ENCODE measurements at regions not wholly inside any gene's neighbourhood (a gene's known extent, or its start where the extent isn't known, plus 50 kb on each side); places are given as distances from the start of the nearest gene placed in this dataset.

DNA sequence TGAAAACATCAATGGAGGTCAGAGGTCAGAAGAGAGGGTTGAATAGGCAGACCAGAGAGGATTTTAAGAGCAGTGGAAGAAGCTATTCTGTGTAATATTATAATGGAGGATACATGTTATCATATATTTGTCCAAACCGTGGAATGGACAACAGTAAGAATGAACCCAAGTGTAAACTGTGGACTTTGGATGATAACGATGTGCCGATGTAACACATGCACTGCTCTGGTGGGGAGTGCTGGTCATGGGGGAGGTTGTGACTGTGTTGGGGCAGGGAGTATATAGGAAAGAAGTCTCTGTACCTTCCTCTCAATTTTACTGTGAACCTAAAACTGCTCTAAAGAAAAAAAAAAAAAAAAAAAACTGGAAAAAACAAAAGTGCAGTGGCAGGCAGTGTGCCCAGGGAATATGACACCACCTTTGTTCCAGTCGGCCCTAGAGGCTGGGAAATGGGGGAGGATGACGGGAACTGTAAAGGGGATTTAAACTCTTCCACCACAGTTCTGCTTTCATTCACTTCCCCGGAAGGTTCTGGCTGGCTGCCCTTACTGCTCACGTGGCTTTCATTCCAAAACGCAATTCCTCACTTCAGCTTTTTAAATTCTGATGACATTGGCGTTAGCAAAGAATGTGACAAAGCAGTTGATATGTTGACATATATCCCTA, 113.7 kb upstream of the ANKRD1 start:
- FAIRE-seq (no peak), DNase-seq (peak; percentile 67 to 92 (median 86))
- Histone ChIP-seq H3K4me3 (ENCODE audit: low read length in 3 of 3) (peak overlapping the region in 1 of 3 donors; percentile 14), H3K9me3 (ENCODE audit: control insufficient read depth in 2 of 3, insufficient read depth in 1 of 3, low read length in 3 of 3) (no peaks in the 10 kb centered on the region), H3K4me1 (ENCODE audit: control insufficient read depth in 2 of 3, insufficient read depth in 2 of 3, low read depth in 1 of 3, low read length in 3 of 3) (peaks cover 0 to 4% (median 0%) of the 10 kb centered on the region in 3 donors), H3K36me3 (ENCODE audit: control insufficient read depth in 2 of 3, insufficient read depth in 3 of 3, low read length in 3 of 3) (no peaks in the 10 kb centered on the region), H3K27ac (ENCODE audit: low read depth in 2 of 2, low read length in 2 of 2) (no peak overlapping the region), H3K27me3 (ENCODE audit: control insufficient read depth, insufficient read depth, low read length) (no peaks in the 10 kb centered on the region), H3K9ac (ENCODE audit: low read length in 3 of 3) (no peak overlapping the region)
- intact Hi-C loops (cut with DNase I), result no loop called here
- TF ChIP-seq, protein P1, sequence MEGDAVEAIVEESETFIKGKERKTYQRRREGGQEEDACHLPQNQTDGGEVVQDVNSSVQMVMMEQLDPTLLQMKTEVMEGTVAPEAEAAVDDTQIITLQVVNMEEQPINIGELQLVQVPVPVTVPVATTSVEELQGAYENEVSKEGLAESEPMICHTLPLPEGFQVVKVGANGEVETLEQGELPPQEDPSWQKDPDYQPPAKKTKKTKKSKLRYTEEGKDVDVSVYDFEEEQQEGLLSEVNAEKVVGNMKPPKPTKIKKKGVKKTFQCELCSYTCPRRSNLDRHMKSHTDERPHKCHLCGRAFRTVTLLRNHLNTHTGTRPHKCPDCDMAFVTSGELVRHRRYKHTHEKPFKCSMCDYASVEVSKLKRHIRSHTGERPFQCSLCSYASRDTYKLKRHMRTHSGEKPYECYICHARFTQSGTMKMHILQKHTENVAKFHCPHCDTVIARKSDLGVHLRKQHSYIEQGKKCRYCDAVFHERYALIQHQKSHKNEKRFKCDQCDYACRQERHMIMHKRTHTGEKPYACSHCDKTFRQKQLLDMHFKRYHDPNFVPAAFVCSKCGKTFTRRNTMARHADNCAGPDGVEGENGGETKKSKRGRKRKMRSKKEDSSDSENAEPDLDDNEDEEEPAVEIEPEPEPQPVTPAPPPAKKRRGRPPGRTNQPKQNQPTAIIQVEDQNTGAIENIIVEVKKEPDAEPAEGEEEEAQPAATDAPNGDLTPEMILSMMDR (IDR thresholded peaks at IDR 0.05; ENCODE audit: borderline replicate concordance, extremely low read depth, insufficient read depth), result no peak

GRCh38 chr10:91035650-91036292, 114.9 kb upstream of the ANKRD1 start:
- intact Hi-C loops (cut with DNase I), result no loop called here
- TF ChIP-seq, protein P1 (IDR thresholded peaks at IDR 0.05; ENCODE audit: borderline replicate concordance, extremely low read depth, insufficient read depth), result no peak
- FAIRE-seq (no peak), DNase-seq (no peak)
- H3K4me3 ChIP-seq (ENCODE audit: low read length in 3 of 3), result no peak overlapping the region
- no peak overlapping the region for H3K9ac ChIP-seq (ENCODE audit: low read length in 3 of 3)
- no peaks in the 10 kb centered on the region for H3K36me3 ChIP-seq (ENCODE audit: control insufficient read depth in 2 of 3, insufficient read depth in 3 of 3, low read length in 3 of 3)
- no peaks in the 10 kb centered on the region for H3K27me3 ChIP-seq (ENCODE audit: control insufficient read depth, insufficient read depth, low read length)
- H3K27ac ChIP-seq (ENCODE audit: low read depth in 2 of 2, low read length in 2 of 2), result no peak overlapping the region
- no peaks in the 10 kb centered on the region for H3K9me3 ChIP-seq (ENCODE audit: control insufficient read depth in 2 of 3, insufficient read depth in 1 of 3, low read length in 3 of 3)
- H3K4me1 ChIP-seq (ENCODE audit: control insufficient read depth in 2 of 3, insufficient read depth in 2 of 3, low read depth in 1 of 3, low read length in 3 of 3), result peaks cover 0 to 4% (median 0%) of the 10 kb centered on the region in 3 donors

DNA sequence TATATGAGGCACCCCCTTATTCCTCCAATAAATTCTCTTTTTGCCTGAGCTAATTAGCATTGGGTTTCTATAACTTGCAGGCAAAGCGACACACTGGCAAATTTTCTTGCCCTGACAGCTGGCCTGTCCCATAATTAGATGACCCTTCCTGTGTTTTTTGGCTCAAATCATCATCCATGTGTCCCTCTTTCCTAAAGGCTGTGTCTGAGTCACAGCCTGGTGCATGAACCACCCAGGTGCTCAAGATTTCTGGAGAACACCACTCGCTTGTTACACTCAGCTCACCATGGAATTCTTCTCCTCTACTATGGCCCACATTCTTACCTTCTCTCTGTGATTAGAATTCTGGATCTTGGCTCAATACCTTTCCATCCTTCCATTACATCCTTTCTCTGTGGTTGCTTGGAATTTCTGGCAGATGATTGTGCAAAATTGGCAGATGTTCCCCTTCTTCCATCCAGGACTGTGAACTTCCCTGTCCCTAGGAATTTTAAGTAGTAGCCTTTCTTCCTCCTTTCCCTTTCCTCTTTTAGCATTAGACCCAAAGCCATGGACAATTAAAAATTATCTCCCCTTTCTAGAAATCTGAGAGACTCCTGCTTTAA, 116.0 kb upstream of the ANKRD1 start:
- Histone ChIP-seq H3K9ac (ENCODE audit: low read length in 3 of 3) (no peak overlapping the region), H3K4me1 (ENCODE audit: control insufficient read depth in 2 of 3, insufficient read depth in 2 of 3, low read depth in 1 of 3, low read length in 3 of 3) (peaks cover 0 to 4% (median 0%) of the 10 kb centered on the region in 3 donors), H3K4me3 (ENCODE audit: low read length in 3 of 3) (no peak overlapping the region), H3K36me3 (ENCODE audit: control insufficient read depth in 2 of 3, insufficient read depth in 3 of 3, low read length in 3 of 3) (no peaks in the 10 kb centered on the region), H3K27me3 (ENCODE audit: control insufficient read depth, insufficient read depth, low read length) (no peaks in the 10 kb centered on the region), H3K9me3 (ENCODE audit: control insufficient read depth in 2 of 3, insufficient read depth in 1 of 3, low read length in 3 of 3) (no peaks in the 10 kb centered on the region), H3K27ac (ENCODE audit: low read depth in 2 of 2, low read length in 2 of 2) (no peak overlapping the region)
- no peak for FAIRE-seq
- DNase-seq, result no peak
- TF ChIP-seq, protein P1 (IDR thresholded peaks at IDR 0.05; ENCODE audit: borderline replicate concordance, extremely low read depth, insufficient read depth), result no peak
- intact Hi-C loops (cut with DNase I), result no loop called here

All from kidney (tissue), 13 donors.